HG03039 (cell line): ENCODE measurements at regions not wholly inside any gene's neighbourhood (a gene's known extent, or its start where the extent isn't known, plus 50 kb on each side); places are given as distances from the start of the nearest gene placed in this dataset.
"Not testable (repeated sequence)": the region's sequence is repeated elsewhere in the genome, so short reads cannot be mapped to it uniquely, and the experiment has no call there.

Experiments used
- ATAC-seq: cut with Tn5 transposase; IDR thresholded peaks from one replicate; pipeline ENCODE4 v1.9.1; 2021; ENCODE audit warnings: mild to moderate bottlenecking, moderate library complexity; ENCODE audit not compliant: unreplicated experiment

DNA sequence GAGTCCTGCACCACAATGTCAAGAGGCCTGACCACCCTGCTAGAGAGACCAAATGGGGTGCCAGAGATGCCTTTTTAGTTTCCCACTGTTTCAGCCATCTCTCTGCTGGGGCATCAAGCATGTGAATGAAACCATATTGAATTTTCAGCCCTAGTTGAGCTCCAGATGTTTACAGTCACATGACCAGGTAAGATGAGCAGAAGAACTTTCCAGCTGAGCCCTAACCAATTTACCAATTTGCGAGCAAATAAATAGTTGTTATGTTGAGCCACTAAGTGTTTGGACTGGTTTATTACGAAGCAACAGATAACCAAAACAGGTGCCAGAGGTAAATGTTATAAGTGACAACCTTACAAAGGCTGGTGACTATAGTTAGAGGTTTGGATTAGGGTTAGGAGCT, 209.1 kb upstream of the CCL2 start:
- no peak for ATAC-seq

DNA sequence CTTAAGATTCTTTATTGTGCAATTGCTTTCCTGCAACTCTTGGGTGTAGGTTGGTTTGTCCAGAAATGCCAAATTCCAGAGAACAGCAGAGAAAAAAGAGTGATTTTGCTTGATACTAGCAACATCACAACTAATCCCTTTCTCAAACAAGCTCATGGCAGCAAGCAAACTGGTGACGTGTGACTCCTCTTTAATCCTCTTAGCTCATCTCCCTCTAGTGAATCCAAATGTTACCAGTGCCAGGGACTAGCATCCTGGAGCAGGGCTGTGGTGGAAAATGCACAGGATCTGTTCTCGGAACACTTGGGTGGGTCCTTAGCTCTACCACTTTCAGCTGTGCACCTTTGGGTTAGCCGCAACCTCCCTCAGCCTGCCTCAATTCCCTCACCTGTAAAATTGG, 204.0 kb upstream of the CCL2 start:
- no peak for ATAC-seq

DNA sequence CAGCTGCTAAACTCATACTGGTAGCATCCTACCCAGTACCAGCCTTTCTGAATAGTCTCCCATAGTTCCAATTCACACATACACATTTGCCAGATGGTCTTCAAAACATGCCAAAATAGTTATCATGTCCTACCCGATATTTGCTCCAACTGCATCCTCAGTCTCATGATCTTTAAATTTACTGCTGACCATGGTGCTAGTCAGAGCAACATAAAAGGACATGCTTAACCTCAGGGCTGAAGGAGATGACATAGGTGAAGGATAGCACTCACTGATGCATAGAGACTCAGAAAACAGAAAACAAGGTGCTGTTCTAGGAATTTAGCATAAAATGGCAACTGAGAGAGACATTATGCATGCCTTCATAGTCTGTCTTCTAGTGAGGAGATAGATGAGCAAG, 200.6 kb upstream of the CCL2 start:
- no peak for ATAC-seq

DNA sequence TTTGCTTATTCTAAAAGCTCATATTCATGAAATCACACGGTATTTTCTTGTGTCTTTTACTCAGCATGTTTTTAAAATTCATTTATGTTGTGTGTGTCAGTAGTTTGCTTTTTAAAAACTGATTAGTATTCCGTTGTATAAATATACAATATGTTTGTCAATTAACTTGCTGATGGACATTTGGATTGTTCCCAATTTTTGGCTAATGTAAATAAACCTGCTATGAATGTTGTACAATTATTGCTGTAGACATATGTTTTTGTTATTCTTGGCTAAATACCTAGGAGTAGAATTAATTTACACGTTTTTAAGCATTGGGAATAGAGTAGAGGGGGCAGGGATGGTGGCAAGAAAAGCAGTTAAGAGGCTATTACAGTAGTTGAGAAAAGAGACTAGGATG, 199.5 kb upstream of the CCL2 start:
- no peak for ATAC-seq

DNA sequence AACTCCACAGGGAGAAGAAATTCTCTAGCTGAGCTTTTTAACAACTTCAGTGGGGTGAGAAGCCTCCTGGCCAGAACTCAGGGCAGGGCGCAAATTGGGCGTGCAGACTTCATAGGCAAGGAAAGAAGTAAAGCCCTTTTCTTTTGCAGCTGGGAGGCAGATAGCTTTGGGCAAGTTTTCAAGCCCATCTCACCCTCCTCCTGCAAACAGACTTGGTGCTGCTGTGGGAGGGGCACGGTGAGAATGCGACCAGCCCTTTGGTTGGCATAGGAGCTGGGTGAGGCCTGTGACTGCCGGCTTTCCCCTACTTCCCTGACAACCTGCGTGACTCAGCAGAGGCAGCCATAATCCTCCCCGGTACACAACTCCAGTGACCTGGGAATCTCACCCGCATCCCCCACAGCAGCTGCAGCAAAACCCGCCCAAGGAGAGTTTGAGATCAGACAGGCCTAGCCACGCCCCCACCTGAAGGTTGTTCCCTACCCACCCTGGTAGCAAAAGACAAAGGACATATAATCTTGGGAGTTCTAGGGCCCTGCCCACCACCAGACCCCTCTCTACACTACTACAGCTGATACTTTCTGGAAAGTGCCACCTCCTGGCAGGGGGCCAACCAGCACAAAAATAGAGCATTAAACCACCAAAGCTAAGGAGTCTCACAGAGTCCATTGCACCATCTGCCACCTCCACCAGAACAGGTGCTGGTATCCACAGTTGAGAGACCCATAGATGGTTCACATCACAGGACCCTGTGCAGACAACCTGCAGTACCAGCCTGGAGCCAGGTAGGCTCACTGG, 195.5 kb upstream of the CCL2 start:
- no peak for ATAC-seq

DNA sequence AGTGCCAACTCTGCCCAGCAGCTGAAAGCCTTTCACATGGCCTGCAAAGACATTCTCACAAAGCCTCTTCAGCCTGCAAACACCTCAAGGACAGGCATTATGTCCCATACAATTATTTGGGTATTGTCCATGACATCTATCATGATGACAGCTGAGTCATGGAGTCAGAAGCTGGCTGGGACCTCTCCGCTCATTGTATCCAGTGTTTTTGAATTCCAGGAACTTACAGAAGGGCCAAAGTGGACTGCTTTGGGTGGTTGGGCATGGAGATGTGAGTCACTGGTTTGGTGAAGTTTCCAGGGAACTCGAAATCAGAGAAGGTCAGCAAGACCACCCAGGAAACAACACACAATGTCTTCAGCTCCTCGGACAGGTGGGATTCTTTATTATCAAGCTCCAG, 188.6 kb upstream of the CCL2 start:
- ATAC-seq: no peak

DNA sequence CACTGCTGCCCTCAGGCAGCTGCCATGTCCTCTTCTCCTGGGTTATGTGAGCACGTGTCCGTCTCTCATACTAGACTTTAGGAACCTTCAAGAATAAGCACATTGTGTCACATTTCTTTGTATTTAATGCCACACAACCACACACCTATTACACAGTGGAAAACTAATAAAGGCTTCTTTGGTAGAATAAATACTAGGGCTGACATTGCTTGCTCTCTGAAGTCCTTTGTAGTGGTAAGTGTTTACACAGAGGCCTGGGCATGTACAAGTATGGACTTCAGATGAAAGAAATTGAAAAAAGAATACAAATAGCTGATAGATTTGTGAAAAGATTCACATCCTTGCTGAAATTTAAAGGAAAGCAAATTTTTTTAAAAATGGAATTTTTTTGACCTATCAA, 188.1 kb upstream of the CCL2 start:
- ATAC-seq: no peak

DNA sequence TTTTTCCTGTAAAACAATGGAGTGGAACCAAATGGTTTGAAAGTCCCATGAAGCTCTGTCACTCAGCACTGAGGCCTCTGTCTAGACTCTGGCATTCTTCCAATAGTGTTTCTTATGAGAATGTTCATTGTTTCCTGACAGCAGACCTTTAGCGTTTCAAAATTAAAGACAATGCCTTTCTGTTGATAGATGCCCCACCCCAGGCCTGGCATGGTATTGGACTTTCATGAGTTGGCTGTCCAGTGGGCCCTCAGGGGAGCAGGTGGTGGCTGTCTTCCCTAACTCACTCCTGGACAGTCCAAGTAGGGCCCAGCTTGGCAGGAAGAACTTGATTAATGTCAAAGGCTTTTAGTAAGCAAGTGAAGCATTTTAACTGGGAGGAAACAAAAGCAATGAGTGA, 186.5 kb upstream of the CCL2 start:
- no peak for ATAC-seq

DNA sequence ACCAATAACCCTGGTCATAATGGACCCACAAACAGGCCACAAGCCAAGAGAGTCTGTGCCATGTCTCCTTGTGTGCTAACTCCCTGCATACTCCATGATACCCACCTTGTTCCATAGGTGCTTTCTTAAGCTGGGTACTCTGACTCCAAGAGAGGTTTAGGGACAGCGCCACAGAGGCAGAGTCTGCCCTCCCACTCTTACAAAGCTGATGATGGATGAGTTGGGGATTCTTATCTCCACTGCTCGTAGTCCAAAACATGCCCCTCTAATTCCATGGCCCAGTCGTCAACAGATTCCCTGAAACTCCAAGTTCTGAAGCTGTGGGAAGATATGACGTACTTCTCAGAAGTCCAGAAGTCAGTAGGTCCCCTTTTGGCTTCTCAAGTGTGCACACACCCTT, 184.4 kb upstream of the CCL2 start:
- ATAC-seq: no peak

DNA sequence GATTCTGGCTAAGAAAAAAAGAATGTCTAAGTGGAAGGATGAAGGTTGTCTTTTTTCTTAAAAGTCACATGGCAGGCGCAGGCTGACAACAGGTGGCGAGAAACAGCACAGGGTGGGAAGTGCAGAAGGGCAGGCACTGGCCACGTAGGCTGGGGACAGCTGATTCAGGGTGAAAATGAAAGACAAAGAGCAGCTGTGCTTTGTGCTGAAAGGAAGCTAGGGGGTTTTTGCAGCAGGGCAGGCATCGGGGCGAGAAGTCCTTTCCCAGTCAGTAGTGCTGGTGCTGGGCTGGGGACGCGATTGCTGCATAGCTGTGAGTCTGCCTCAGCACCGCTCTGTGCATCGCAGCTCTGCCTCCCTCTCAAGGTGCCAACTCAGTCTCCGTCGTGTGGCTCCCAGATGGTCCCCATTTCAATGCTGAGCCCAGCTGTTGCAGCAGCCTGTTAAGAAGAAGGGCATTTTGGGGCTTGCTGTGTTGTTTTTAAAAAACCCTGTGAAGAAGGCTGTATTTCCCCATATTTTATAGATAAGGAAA, 183.1 kb upstream of the CCL2 start:
- no peak for ATAC-seq

DNA sequence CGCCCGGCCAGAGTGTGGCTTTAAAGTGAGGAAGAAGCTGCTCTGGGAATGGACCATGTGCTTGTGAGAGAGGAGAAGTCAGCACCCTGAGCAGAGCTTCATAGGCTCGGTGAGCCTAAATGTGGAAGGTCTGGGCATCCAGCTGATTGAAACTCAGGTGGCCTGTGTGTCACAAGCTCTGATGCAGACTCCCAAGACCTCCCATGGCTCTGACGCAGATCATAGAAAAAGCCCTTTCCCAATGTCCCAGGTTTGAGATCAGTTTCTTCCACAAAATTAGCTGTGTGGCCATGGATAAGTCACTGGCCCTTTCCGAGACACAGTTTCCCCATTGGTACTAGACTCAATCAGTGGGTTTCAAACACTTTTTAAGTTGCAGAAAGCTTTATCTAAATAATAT, 180.0 kb upstream of the CCL2 start:
- ATAC-seq: no peak

DNA sequence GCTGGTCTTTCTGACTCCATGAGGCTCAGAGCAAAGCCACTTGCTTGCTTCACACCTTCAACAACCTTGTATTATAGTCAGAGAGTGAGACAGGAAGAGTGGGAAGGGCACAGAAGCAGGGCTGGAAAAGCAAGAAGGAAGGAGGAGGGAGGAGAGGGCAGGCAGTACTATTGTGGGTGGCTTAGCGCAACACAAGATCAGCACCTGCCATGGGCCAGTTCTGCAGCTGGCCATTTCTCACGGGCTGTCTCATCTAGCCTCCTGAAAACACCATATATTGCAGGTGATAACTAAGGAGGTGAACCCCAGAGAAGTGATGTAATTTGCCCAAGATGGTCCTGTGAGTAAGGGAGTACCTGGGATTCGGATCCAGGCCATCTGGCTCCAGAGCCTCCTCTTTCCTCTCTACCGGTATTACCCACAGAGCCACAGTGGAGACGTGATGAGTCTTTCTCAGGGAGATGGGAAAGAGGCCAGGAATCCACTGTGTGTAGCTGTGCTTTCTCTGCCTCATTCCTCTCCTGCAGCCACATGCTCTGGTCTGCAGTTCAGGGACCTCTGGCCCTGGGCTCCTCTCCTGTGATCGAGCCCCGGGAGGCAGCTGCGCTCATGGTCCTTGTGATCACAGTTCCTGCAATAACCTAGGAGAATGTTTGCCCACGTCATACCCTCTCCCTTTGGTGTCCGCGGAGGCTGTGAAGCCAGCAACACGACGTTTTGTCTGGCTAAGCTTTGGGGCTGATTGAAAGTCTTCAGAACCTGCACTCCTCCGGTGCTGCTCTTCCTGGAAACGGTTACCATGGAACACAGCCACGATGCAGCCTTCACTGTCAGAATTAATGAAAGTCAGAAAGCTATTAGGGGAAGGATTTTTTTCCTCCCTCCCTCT, 178.1 kb upstream of the CCL2 start:
- no peak for ATAC-seq

DNA sequence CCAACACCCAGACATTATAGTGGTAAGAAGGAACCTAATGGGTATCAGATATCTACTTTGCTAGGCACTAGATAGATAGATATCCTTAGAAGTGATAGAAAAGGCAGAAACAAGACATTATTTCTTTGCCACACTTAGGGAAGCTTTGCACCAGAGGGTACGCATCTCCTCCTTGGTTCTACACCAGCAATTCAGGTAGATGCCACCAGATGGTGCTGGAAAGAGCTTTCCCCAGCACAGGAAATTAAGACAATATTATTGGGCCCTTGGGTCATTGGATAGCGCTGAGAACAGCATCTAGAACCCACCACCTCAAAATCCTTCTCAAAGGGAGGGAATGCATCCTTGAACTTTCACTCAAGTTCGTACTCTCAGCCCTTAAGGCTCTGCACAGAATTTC, 173.8 kb upstream of the CCL2 start:
- no peak for ATAC-seq

DNA sequence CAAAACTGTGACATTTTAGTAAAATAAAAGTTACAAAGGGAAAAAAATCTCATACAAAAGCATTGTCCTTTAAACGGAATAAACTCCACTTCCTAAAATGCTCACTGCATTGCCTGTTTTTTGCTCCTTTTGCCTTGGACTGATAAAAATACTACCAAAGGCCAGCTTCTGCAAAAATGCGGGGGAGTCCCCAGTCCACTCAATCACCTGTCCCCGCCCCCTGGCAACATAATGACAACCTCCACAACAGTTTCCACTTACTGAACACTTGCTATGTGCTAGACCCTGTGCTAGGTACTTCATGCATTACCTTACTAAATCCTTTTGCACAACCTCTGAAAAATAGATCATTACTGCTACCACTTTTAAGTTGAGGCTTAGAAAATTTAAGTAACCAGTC, 172.7 kb upstream of the CCL2 start:
- no peak for ATAC-seq

DNA sequence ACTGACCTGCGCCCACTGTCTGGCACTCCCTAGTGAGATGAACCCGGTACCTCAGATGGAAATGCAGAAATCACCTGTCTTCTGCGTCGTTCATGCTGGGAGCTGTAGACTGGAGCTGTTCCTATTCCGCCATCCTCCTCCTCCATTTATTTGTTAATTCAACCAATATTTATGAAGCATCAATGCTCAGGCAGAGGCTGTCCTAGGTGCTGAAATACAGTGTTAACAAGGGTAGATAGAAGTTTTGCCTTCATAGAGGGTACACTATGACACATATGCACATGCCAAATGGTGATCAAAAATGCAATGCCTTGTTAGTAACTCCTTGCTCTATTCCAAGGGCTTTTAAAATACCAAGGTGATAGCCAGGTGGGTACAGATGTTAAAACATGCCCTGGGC, 166.0 kb upstream of the CCL2 start:
- ATAC-seq: not testable (repeated sequence)

DNA sequence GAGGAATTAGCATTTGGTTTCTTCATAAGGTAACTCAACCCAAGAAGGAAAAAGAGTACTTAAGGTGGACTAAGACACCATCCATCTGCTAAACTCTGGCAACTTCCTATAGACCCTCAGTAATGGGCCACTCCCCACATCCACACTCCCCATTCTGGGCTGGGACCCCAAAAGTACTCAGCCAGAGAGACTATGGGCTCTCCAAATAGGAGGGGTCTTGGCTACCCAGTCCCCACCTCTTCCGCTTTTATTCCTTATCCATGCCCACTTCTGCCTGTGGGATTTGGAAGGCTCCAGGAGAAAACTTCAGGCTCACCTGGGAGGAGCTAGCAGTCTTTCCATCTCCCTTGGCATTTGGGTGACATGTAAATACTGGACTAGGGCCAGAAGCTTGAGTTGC, 164.5 kb upstream of the CCL2 start:
- ATAC-seq: no peak

DNA sequence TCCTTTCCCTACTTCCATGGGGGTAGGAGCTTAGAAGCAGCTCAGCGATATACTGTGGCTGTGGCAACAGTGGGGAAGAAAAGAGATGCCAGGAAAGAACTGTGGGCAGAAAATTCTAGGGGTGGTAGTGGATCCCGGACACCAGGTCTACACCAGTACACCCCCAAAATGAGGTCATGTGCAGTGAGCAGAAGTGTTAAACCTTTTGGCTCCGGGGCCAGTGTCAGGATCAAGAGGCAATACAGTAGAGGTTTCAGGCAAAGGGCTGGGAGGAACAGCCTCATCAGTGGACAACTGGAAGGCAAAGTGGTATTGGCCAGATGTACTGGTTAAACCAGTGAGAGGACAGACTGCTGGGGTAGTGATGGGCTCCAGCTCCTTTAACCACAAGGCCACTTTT, 163.1 kb upstream of the CCL2 start:
- ATAC-seq: no peak

DNA sequence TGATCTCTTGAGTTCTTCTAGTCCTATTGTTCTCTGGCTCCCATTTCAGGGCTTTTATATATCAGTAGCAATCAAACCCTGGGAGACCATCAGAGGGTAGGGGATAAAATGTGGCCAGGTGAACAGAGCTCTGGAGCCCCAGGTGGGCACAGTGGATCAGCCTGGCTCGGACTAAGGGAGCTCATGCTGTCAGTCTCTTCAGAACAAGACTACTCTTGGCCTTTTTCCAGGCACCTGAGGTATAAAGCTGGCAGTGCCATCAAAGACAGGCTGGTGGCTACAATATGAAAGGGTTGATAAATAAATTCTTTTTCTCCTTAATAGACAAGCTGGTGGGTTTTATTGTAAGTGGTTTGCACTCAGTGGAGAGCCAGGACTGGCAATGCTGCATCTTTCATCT, 160.0 kb upstream of the CCL2 start:
- no peak for ATAC-seq

DNA sequence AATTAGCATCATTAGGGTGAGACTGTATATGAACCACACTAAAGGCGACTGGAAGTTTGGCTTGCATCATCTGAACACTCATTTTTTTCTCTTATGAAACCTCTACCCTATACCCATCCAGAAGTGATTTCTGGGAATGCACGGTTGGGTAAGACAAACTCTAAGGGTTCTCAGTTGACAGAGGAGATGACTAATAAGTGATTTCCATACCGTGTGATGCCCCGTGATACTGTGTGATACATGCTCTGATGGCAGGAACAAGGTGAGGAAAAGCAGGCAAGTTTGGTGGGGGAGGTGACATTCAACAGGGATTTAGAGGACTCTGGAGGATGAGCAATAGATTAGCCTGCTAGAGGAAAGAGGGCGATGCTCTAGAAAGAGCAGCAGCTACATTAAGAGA, 156.4 kb upstream of the CCL2 start:
- ATAC-seq: no peak

DNA sequence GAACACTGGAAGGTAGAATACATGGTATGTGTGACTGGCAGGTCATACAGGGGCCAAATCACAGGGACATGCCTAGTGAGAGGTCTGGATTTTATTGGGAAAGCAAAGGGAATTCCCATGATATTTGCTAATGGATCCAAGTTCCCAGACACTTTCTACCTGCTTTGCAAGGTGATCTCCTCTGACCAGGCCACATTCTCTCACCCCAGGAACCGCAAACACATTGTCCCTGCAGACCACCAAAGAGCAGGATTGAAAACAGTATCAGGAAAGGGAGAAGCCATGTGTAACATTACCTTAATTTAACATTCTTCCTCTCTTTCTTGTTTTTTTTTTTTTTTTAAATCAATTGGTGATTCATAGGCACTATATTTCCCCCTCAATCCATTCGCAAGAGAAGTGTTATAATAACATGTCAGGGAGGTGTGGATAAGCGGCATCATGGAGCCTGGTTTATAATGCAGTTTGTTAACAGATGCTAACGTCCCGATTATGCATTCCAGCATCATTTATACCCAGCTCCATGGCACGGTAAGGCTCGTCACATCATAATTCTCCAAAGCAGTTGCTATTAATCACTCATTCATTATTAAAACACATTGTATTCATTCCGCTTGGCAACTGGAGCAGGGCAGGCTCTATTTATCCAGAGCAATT, 155.1 kb upstream of the CCL2 start:
- no peak for ATAC-seq

DNA sequence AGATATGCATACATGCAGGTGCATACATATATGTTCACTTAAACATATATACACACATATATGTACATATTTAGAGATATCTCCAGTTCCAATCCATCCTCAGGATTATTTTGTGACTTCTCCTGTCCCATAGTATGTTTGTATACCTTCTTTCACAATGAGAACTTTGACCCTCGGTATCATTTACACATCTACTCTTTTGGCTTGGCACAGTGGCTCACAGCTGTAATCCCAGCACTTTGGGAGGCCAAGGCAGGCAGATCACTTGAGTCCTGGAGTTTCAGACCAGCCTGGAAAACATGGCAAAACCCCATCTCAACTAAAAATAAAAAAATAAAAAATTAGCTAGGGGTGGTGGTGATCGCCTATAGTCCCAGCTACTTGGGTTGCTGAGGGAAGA, 148.1 kb upstream of the CCL2 start:
- no peak for ATAC-seq

DNA sequence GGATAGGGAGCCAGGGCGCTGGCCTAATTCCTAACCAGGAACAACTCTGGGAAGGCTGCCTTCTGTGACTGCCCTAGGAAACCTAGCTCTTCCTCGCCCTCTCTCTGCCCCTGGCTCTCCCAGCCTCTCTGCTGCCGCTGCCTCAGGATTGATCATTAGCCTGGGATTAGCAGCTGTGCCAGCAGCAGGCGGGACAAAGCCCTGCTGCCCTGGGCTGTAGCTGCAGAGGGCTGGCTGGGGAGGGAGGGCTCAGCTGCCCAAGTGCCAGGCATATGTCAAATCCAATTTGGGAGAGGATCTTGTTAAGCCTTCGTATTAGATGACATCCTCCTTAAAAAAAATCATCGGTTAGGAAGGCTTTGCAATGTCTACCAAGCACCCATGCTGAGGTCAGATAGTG, 144.8 kb upstream of the CCL2 start:
- ATAC-seq: no peak
